Loucy (cell line): ENCODE measurements at regions not wholly inside any gene's neighbourhood (a gene's known extent, or its start where the extent isn't known, plus 50 kb on each side); places are given as distances from the start of the nearest gene placed in this dataset.

Source experiments
- H2AFZ ChIP-seq: fragments of 200-600 bp; sonication (generic); 2 replicates; pipeline ENCODE4 v1.6.0; 2016; ENCODE audit warnings: antibody characterized with exemption, mild to moderate bottlenecking, low read length, moderate library complexity
- H3F3A ChIP-seq: fragments of 200-600 bp; 2 replicates; pipeline ENCODE4 v1.6.0; 2016; ENCODE audit warnings: antibody characterized with exemption, low read depth, mild to moderate bottlenecking
- H3K27me3 ChIP-seq: fragments of 200-600 bp; sonication (generic); 2 replicates; pipeline ENCODE4 v1.6.1; 2014; ENCODE audit warnings: low read length, mild to moderate bottlenecking; ENCODE audit not compliant: insufficient read depth, poor library complexity, severe bottlenecking
- H3K36me3 ChIP-seq: fragments of 200-600 bp; sonication (generic); 2 replicates; pipeline ENCODE4 v1.6.1; 2016; ENCODE audit warnings: low read length; ENCODE audit not compliant: insufficient read depth
- H3K4me1 ChIP-seq: fragments of 200-600 bp; sonication (generic); 2 replicates; pipeline ENCODE4 v1.5.1; 2014; ENCODE audit warnings: low read length, mild to moderate bottlenecking; ENCODE audit not compliant: insufficient read depth, poor library complexity, severe bottlenecking
- H3K4me2 ChIP-seq: fragments of 200-600 bp; sonication (generic); 2 replicates; pipeline ENCODE4 v1.6.0; 2014; ENCODE audit warnings: antibody characterized with exemption, low read length, low read depth, mild to moderate bottlenecking; ENCODE audit not compliant: poor library complexity, severe bottlenecking
- H3K4me3 ChIP-seq: fragments of 200-600 bp; sonication (generic); 2 replicates; pipeline ENCODE4 v1.5.1; 2014; ENCODE audit warnings: low read length, mild to moderate bottlenecking, mixed read lengths; ENCODE audit not compliant: poor library complexity, severe bottlenecking
- H3K79me2 ChIP-seq: fragments of 200-600 bp; sonication (generic); 2 replicates; pipeline ENCODE4 v1.6.1; 2014; ENCODE audit warnings: low read length; ENCODE audit not compliant: insufficient read depth
- H3K9ac ChIP-seq: fragments of 200-600 bp; sonication (generic); 2 replicates; pipeline ENCODE4 v1.6.0; 2014; ENCODE audit warnings: mild to moderate bottlenecking, low read depth, low read length, moderate library complexity; ENCODE audit not compliant: poor library complexity, severe bottlenecking
- H3K9me2 ChIP-seq: fragments of 200-600 bp; sonication (generic); replicated peaks from 2 replicates; pipeline ENCODE4 v1.6.1; 2016; ENCODE audit warnings: low read depth, low read length, mixed read lengths
- H3K9me3 ChIP-seq: fragments of 200-600 bp; sonication (generic); 2 replicates; pipeline ENCODE4 v1.6.1; 2014; ENCODE audit warnings: mild to moderate bottlenecking, antibody characterized with exemption, low read length, low read depth; ENCODE audit not compliant: insufficient read depth
- H4K20me1 ChIP-seq: fragments of 200-600 bp; sonication (generic); 2 replicates; pipeline ENCODE4 v1.6.0; 2014; ENCODE audit warnings: antibody characterized with exemption, low read length, mild to moderate bottlenecking; ENCODE audit not compliant: insufficient read depth, poor library complexity, severe bottlenecking
- EZH2phosphoT487 ChIP-seq: fragments of 200-600 bp; IDR thresholded peaks from 2 replicates; pipeline ENCODE4 v1.6.1; 2018; ENCODE audit warnings: antibody characterized with exemption, mild to moderate bottlenecking, moderate library complexity, borderline replicate concordance
- TF ChIP-seq, protein P1 (sequence below): fragments of 200-600 bp; sonication (generic); conservative IDR thresholded peaks from 2 replicates; pipeline ENCODE4 v1.5.1; 2014; ENCODE audit warnings: mild to moderate bottlenecking, antibody characterized with exemption, low read length

GRCh38 chr13:69425235-69425634 is 682.4 kb upstream of the ATXN8OS start:
- Histone ChIP-seq H3K4me2 (no peak overlapping the region), H3K36me3 (no peaks in the 10 kb centered on the region), H2AFZ (no peak overlapping the region), H3K9me3 (no peaks in the 10 kb centered on the region), H3K79me2 (no peaks in the 10 kb centered on the region), H3K9ac (no peak overlapping the region), H4K20me1 (no peaks in the 10 kb centered on the region), H3K9me2 (no peaks in the 10 kb centered on the region), H3F3A (no peaks in the 10 kb centered on the region), H3K4me3 (no peak overlapping the region), H3K4me1 (no peaks in the 10 kb centered on the region), H3K27me3 (no peaks in the 10 kb centered on the region)
- no peak for TF ChIP-seq EZH2phosphoT487
- TF ChIP-seq, protein P1, sequence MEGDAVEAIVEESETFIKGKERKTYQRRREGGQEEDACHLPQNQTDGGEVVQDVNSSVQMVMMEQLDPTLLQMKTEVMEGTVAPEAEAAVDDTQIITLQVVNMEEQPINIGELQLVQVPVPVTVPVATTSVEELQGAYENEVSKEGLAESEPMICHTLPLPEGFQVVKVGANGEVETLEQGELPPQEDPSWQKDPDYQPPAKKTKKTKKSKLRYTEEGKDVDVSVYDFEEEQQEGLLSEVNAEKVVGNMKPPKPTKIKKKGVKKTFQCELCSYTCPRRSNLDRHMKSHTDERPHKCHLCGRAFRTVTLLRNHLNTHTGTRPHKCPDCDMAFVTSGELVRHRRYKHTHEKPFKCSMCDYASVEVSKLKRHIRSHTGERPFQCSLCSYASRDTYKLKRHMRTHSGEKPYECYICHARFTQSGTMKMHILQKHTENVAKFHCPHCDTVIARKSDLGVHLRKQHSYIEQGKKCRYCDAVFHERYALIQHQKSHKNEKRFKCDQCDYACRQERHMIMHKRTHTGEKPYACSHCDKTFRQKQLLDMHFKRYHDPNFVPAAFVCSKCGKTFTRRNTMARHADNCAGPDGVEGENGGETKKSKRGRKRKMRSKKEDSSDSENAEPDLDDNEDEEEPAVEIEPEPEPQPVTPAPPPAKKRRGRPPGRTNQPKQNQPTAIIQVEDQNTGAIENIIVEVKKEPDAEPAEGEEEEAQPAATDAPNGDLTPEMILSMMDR, result no peak

- H3K27me3 ChIP-seq, result no peaks in the 10 kb centered on the region
Observed at GRCh38 chr13:69423844-69424243, 683.8 kb upstream of the ATXN8OS start.

DNA sequence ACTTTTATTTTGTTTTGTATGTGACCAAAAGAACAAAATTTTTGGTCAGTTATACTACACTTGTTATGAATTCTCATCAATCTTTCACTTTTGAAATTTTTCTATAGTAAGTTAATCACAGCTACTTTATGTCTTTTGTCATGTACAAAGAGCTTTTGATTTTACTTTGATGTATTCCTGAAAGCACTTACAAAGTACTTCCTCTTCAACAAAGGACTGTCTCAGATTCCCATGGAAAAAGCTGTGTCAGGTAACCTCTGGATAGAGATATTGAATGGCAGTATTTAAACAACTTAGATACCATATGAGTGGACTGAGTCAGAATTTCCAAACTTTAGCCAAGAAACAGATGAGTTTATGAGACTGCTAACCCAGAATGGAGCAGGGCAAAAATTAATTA is 689.3 kb upstream of the ATXN8OS start:
- Histone ChIP-seq H3K27me3 (no peaks in the 10 kb centered on the region), H2AFZ (no peak overlapping the region), H3K79me2 (no peaks in the 10 kb centered on the region), H3K9ac (no peak overlapping the region), H3K36me3 (no peaks in the 10 kb centered on the region), H4K20me1 (no peaks in the 10 kb centered on the region), H3K4me3 (no peak overlapping the region), H3K9me3 (no peaks in the 10 kb centered on the region; the same call in 1 of the 2 replicates), H3K4me2 (no peak overlapping the region), H3K9me2 (no peaks in the 10 kb centered on the region), H3K4me1 (no peaks in the 10 kb centered on the region), H3F3A (no peaks in the 10 kb centered on the region)
- TF ChIP-seq EZH2phosphoT487, result no peak

More at GRCh38 chr13:69423844-69424243, 683.8 kb upstream of the ATXN8OS start:
- Histone ChIP-seq H3K9ac (no peak overlapping the region), H4K20me1 (no peaks in the 10 kb centered on the region), H3K4me3 (no peak overlapping the region), H3F3A (no peaks in the 10 kb centered on the region), H3K4me2 (no peak overlapping the region), H3K79me2 (no peaks in the 10 kb centered on the region), H3K4me1 (no peaks in the 10 kb centered on the region), H2AFZ (no peak overlapping the region), H3K9me2 (no peaks in the 10 kb centered on the region), H3K36me3 (no peaks in the 10 kb centered on the region), H3K9me3 (no peaks in the 10 kb centered on the region; the same call in 1 of the 2 replicates)
- no peak for TF ChIP-seq EZH2phosphoT487
- TF ChIP-seq, protein P1, result no peak

- Histone ChIP-seq H3F3A (no peaks in the 10 kb centered on the region), H3K27me3 (no peaks in the 10 kb centered on the region), H3K36me3 (no peaks in the 10 kb centered on the region), H2AFZ (no peak overlapping the region), H3K4me3 (no peak overlapping the region), H4K20me1 (no peaks in the 10 kb centered on the region), H3K4me1 (no peaks in the 10 kb centered on the region), H3K9me2 (no peaks in the 10 kb centered on the region), H3K9ac (no peak overlapping the region), H3K79me2 (no peaks in the 10 kb centered on the region), H3K9me3 (no peaks in the 10 kb centered on the region), H3K4me2 (no peak overlapping the region)
- TF ChIP-seq, protein P1, result no peak
- no peak for TF ChIP-seq EZH2phosphoT487
Observed at GRCh38 chr13:69410761-69411160, 696.9 kb upstream of the ATXN8OS start.
